ENCODE measurements at regions not wholly inside any gene's neighbourhood (a gene's known extent, or its start where the extent isn't known, plus 50 kb on each side); places are given as distances from the start of the nearest gene placed in this dataset.

- 97% methylated on average over 1 of the region's 1 CpG for WGBS
- no peak for DNase-seq (ENCODE audit: low spot score)
- intact Hi-C loops (cut with DNase I): no loop called here
- H3K27me3 ChIP-seq (replicated peaks; ENCODE audit: insufficient read depth): no peaks in the 10 kb centered on the region
- no peak overlapping the region for H3K4me3 ChIP-seq
- no peaks in the 10 kb centered on the region for H3K9me3 ChIP-seq
- TF ChIP-seq CTCF (IDR thresholded peaks at IDR 0.05): no peak
- TF ChIP-seq POLR2AphosphoS5 (IDR thresholded peaks at IDR 0.05): no peak
- TF ChIP-seq POLR2A (IDR thresholded peaks at IDR 0.05): no peak
- no peaks in the 10 kb centered on the region for H3K4me1 ChIP-seq (replicated peaks)
- no peak overlapping the region for H3K27ac ChIP-seq
- H3K36me3 ChIP-seq: no peaks in the 10 kb centered on the region
Measured at GRCh38 chr6:66128656-66129055, 421.6 kb upstream of the EYS start.

- Histone ChIP-seq H3K27me3 (replicated peaks; ENCODE audit: insufficient read depth) (no peaks in the 10 kb centered on the region), H3K4me3 (no peak overlapping the region), H3K36me3 (no peaks in the 10 kb centered on the region), H3K4me1 (replicated peaks) (no peaks in the 10 kb centered on the region), H3K9me3 (no peaks in the 10 kb centered on the region), H3K27ac (no peak overlapping the region)
- intact Hi-C loops (cut with DNase I): no loop called here
- WGBS: 37% methylated on average over 2 of the region's 2 CpGs
- DNase-seq (ENCODE audit: low spot score): no peak
- TF ChIP-seq POLR2A (IDR thresholded peaks at IDR 0.05) (no peak), POLR2AphosphoS5 (IDR thresholded peaks at IDR 0.05) (no peak), CTCF (IDR thresholded peaks at IDR 0.05) (no peak)
Measured at GRCh38 chr6:66128243-66128642, 421.2 kb upstream of the EYS start.

- DNase-seq (ENCODE audit: low spot score): no peak
- Histone ChIP-seq H3K4me1 (replicated peaks) (no peaks in the 10 kb centered on the region), H3K4me3 (no peak overlapping the region), H3K27me3 (replicated peaks; ENCODE audit: insufficient read depth) (no peaks in the 10 kb centered on the region), H3K36me3 (no peaks in the 10 kb centered on the region), H3K27ac (no peak overlapping the region), H3K9me3 (no peaks in the 10 kb centered on the region)
- no peak for TF ChIP-seq POLR2A (IDR thresholded peaks at IDR 0.05)
- TF ChIP-seq POLR2AphosphoS5 (IDR thresholded peaks at IDR 0.05): no peak
- TF ChIP-seq CTCF (IDR thresholded peaks at IDR 0.05): no peak
- intact Hi-C loops (cut with DNase I): no loop called here
- 84% methylated on average over 5 of the region's 5 CpGs for WGBS
Measured at GRCh38 chr6:66127061-66127460, 420.0 kb upstream of the EYS start.

DNA sequence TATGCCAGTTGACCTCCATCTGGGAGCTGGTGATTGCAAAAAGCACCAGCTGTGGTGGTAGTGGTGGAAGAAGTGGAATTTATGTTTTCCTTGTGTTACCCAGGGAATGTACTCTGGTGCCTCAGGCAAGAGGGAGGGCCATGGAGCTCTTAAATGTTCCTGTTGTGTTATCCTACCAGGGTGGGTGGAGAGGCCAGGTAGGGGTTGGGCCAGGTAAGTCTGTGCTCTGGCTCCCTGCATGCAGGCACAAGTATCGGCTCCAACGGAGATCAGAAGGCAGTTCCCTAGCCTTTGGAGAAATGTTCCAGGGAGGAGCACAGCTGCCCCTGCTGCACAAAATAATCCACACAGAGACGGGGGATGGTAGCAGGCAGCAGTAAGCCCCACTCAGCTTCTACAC is 419.3 kb upstream of the EYS start:
- H3K4me1 ChIP-seq (replicated peaks): no peaks in the 10 kb centered on the region
- DNase-seq (ENCODE audit: low spot score): no peak
- no peaks in the 10 kb centered on the region for H3K36me3 ChIP-seq
- no peaks in the 10 kb centered on the region for H3K9me3 ChIP-seq
- intact Hi-C loops (cut with DNase I): no loop called here
- no peak for TF ChIP-seq POLR2A (IDR thresholded peaks at IDR 0.05)
- TF ChIP-seq CTCF (IDR thresholded peaks at IDR 0.05): no peak
- no peak for TF ChIP-seq POLR2AphosphoS5 (IDR thresholded peaks at IDR 0.05)
- no peak overlapping the region for H3K4me3 ChIP-seq
- 71% methylated on average over 3 of the region's 3 CpGs for WGBS
- H3K27ac ChIP-seq: no peak overlapping the region
- H3K27me3 ChIP-seq (replicated peaks; ENCODE audit: insufficient read depth): no peaks in the 10 kb centered on the region

DNA sequence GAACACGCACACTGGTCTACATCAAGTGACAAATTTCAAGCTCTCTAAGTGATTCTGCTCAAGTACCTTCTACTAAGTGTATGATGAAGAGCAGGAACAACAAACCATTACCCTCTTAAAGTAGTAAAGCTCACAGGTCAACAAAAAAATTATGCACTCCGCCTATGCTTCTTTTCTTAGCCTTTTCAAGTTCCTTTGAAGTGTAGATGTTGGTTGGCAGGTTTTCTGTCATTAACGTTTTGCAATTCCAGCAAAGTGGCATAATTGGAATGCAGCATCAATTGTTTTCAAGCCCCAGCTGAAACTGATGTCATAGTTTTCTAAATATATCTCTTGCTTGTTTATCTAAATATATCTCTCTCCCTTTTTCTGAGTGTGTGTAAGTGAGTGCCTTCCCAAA is 396.9 kb upstream of the EYS start:
- H3K36me3 ChIP-seq: no peaks in the 10 kb centered on the region
- no peaks in the 10 kb centered on the region for H3K4me1 ChIP-seq (replicated peaks)
- H3K9me3 ChIP-seq: no peaks in the 10 kb centered on the region
- H3K27ac ChIP-seq: no peak overlapping the region
- TF ChIP-seq CTCF (IDR thresholded peaks at IDR 0.05) (no peak), POLR2AphosphoS5 (IDR thresholded peaks at IDR 0.05) (no peak), POLR2A (IDR thresholded peaks at IDR 0.05) (no peak)
- 23% methylated on average over 3 of the region's 3 CpGs for WGBS
- no peaks in the 10 kb centered on the region for H3K27me3 ChIP-seq (replicated peaks; ENCODE audit: insufficient read depth)
- intact Hi-C loops (cut with DNase I): no loop called here
- no peak for DNase-seq (ENCODE audit: low spot score)
- no peak overlapping the region for H3K4me3 ChIP-seq

Measured in prostate gland (tissue), 2 donors.